ENCODE measurements at regions not wholly inside any gene's neighbourhood (a gene's known extent, or its start where the extent isn't known, plus 50 kb on each side); places are given as distances from the start of the nearest gene placed in this dataset.

DNA sequence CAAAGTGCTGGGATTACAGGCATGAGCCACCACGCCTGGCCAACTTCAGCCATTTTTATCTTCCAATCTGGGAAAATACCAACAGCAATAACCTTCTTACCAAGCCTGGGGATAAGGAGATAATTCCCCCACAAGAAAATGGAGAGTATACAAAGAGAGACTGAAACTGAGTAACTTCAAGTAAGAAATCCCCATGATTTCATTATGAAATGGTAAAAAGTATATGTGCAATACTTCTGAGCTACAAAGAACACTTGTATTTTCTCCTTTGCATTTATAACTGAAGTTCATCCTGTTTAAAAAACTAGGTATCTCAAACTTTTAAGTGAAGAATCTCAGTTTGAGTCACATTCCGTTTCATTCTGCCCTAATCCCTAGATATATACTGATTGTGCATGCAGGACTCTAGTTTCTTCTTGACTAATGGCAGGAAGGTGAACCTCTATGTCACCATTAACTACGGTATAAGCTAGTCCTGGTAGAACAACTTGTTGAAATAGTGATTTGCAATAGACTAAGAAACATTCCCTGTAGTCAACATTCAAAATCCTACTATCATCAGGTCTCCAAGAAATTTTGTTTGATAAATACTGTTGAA, 2071.4 kb downstream of the MAT2B start:
- no peak for TF ChIP-seq ZNF274 (IDR thresholded peaks at IDR 0.05; ENCODE audit: low read depth, low read length)
- no peak overlapping the region for H3K4me3 ChIP-seq (ENCODE audit: low read length)

GRCh38 chr5:165579911-165580310, 2074.5 kb downstream of the MAT2B start:
- TF ChIP-seq ZNF274 (IDR thresholded peaks at IDR 0.05; ENCODE audit: low read depth, low read length) = no peak
- no peak overlapping the region for H3K4me3 ChIP-seq (ENCODE audit: low read length)

DNA sequence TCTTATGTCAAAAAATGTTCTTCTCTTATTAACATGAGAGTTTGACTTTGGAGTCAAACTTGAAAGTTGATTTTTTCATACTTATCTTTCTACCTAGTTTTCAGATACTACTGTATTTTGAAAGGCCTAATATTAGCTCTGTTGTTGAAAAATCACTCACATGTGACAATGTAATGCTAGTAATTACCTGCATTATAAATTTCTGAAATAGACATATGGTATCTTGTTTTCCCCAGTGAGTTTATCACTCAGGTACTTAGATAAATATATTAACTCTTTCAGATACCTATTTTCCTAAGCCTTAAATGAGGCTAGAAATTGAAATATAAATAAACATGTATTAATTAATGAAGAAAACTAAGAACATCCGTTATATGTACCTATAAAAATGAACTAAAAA, 2089.3 kb downstream of the MAT2B start:
- no peak overlapping the region for H3K4me3 ChIP-seq (ENCODE audit: low read length)
- TF ChIP-seq ZNF274 (IDR thresholded peaks at IDR 0.05; ENCODE audit: low read depth, low read length) = no peak

DNA sequence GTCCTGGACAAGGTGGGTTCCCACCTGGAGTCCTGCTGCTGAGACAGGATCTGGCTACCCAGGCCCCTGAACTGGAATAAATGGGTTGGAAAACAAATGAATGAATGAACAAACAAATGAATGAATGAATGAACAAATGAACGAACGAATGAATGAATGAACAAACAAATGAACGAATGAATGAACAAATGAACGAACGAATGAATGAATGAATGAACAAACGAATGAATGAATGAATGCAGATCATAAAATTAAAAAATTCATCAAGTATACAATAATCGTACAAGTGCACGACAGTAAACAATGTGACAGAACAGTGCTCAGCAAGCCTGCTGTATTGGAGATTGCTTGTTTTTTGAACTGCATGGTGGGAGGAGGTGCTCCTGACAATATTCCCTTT, 2097.1 kb downstream of the MAT2B start:
- no peak overlapping the region for H3K4me3 ChIP-seq (ENCODE audit: low read length)

GRCh38 chr5:165607026-165607425, 2101.6 kb downstream of the MAT2B start:
- no peak overlapping the region for H3K4me3 ChIP-seq (ENCODE audit: low read length)
- no peak for TF ChIP-seq ZNF274 (IDR thresholded peaks at IDR 0.05; ENCODE audit: low read depth, low read length)

More for the DNA sequence above, 2097.1 kb downstream of the MAT2B start:
- no peak for TF ChIP-seq ZNF274 (IDR thresholded peaks at IDR 0.05; ENCODE audit: low read depth, low read length)

DNA sequence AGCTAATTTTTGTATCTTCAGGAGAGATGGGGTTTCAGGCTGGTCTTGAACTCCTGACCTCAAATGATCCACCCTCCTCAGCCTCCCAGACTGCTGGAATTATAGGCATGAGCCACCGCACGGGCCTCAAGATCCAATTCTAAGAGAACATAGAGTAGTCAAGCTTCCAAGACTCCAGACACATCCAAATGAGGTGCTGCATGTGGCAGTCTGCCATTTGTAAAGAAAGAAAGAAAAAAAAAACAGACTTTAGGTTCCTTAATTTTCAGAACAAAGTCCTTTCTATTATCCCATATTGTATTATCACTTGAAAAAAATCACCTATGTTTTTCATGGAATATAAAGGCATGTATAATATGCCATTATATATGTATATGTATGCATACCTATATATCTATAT, 2104.5 kb downstream of the MAT2B start:
- no peak overlapping the region for H3K4me3 ChIP-seq (ENCODE audit: low read length)
- no peak for TF ChIP-seq ZNF274 (IDR thresholded peaks at IDR 0.05; ENCODE audit: low read depth, low read length)

GRCh38 chr5:165616490-165617405, 2111.3 kb downstream of the MAT2B start:
- no peak for TF ChIP-seq ZNF274 (IDR thresholded peaks at IDR 0.05; ENCODE audit: low read depth, low read length)
- H3K4me3 ChIP-seq (ENCODE audit: low read length) = no peak overlapping the region

DNA sequence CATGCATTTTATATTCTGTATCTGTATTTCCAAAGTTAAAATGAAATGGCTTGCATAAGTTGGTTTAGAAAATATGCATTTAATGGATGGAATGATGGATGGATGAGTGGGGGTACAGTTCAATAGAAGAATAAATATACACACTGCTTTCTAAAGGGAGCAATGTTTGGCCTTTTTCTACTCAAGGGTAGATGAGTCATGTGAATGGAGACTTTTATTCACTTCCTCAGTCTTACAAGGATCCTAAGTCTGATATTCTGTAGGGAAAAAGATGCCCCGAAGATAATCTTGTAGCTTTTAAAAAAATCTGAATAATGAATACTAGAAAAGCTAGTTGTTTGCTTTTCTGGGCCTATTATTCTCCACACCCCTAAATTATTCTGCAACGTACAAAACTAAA, 2112.1 kb downstream of the MAT2B start:
- TF ChIP-seq ZNF274 (IDR thresholded peaks at IDR 0.05; ENCODE audit: low read depth, low read length) = no peak
- no peak overlapping the region for H3K4me3 ChIP-seq (ENCODE audit: low read length)

GRCh38 chr5:165620394-165620793, 2115.0 kb downstream of the MAT2B start:
- no peak overlapping the region for H3K4me3 ChIP-seq (ENCODE audit: low read length)
- TF ChIP-seq ZNF274 (IDR thresholded peaks at IDR 0.05; ENCODE audit: low read depth, low read length) = no peak

DNA sequence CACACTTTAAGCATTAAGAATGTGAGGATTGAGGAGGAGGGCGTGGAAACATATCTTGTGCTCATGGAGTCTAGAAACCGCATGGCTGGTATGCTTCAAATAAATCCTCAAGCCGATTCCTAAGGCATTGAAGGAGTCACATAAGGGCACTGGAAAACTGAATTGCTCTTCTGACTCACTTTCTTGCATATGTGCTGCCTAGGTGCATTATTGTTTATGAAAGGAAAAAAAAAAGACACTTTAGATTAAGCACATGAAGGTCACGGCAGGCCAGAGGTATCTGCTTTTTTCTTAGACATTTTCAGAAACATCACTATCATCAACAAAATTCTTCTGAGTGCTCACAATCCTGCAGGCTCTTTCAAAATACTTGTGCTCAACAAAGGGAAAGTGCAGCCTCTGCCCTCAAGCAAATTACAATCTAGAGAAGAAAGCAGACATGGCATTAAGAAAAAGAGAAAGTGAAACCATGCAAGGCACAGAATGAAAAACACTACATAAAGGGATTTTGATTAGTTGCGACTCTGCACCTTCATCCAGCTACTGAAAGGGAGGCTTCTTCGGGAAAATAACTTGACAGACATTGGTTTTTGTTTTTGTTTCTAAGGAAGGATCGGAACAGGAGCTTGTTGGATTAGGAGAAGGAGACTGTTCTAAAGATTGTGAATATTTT, 2117.6 kb downstream of the MAT2B start:
- TF ChIP-seq ZNF274 (IDR thresholded peaks at IDR 0.05; ENCODE audit: low read depth, low read length) = no peak
- no peak overlapping the region for H3K4me3 ChIP-seq (ENCODE audit: low read length)

- H3K4me3 ChIP-seq (ENCODE audit: low read length) = no peak overlapping the region
- no peak for TF ChIP-seq ZNF274 (IDR thresholded peaks at IDR 0.05; ENCODE audit: low read depth, low read length)
Observed at GRCh38 chr5:165624166-165624946, 2118.9 kb downstream of the MAT2B start.

DNA sequence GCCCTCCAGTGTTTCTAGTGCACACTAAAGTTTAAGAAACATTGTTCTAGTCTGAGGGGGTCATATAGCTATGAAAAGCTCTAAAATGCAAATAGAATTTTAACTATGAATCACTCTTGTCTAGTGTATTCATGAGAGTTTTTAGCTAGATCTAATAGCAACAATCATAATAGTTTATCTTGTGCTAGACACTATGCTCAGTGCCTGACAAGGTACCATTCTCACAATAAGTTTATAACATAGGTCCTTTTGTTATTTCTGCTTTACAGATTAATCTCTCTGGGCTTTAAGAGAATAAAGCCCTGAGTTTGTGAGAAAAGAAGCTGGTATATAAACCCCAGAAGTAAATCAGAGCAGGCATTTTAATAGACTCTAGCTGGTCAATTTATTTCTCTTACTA, 2120.7 kb downstream of the MAT2B start:
- H3K4me3 ChIP-seq (ENCODE audit: low read length) = no peak overlapping the region
- no peak for TF ChIP-seq ZNF274 (IDR thresholded peaks at IDR 0.05; ENCODE audit: low read depth, low read length)

DNA sequence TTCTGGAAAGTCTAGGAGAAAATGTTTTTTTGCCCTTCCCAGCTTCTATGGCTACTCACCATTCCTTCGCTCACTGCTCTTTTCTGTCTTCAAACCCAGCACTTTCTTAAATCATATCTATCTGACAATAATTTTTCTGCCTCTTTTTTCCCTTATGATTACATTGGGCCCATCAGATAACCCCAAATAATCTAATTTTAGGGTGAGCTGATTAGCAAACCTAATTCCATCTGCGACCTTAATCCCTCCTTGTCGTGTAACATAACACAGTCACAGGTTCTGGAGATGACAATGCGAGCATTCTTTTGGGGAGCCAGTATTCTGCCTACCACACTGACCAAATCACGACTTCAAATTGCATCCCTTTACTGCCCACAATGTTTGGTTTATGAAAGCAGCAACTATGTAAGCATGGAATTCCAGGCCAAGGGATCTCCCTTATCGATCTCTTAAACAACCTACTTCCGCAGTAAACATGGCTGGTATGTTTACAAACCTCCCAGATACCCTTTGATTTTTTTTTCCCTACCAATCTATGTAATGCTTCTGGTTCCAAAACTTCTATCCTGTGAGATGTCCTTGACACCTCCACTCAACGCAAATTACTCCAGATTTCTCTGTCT, 2122.2 kb downstream of the MAT2B start:
- TF ChIP-seq ZNF274 (IDR thresholded peaks at IDR 0.05; ENCODE audit: low read depth, low read length) = no peak
- no peak overlapping the region for H3K4me3 ChIP-seq (ENCODE audit: low read length)
